ENCODE measurements at regions not wholly inside any gene's neighbourhood (a gene's known extent, or its start where the extent isn't known, plus 50 kb on each side); places are given as distances from the start of the nearest gene placed in this dataset.

DNA sequence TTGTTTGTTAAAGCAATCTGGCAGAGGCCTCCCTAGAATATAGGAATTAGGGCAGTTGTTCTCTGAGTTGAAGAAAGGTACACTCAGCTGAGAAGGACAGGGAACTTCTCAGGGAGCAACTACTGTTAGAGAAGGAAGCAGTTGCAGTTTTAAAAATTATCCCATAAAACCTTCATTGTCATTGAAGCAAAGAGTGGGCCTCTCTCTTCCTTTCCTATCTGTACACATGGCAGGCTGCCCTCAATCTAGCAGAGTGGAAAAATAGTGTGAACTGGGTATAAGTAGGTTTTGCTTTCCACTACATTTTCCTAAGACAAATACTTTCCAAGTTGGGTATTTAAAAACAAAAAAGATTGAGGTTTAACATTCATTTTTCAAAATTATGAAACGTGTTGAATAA is 236.7 kb upstream of the KLF14 start:
- 32 to 40% methylated on average over 1 of the region's 1 CpG for WGBS, 2 donors
- Histone ChIP-seq H3K9me3 (peaks cover 0 to 1% (median 0%) of the 10 kb centered on the region in 4 donors), H3K27me3 (no peaks in the 10 kb centered on the region), H3K36me3 (peaks cover 0 to 30% (median 4%) of the 10 kb centered on the region in 4 donors), H3K4me3 (no peak overlapping the region), H3K4me1 (peaks cover 0 to 36% (median 12%) of the 10 kb centered on the region in 4 donors), H3K27ac (peak overlapping the region in 3 of 4 donors; percentile 3 to 18 (median 17))
- TF ChIP-seq EP300 (IDR thresholded peaks at IDR 0.05) (no peak), POLR2AphosphoS5 (IDR thresholded peaks at IDR 0.05) (no peak)
- intact Hi-C loops (cut with DNase I), result no loop called here
- no peak for DNase-seq

DNA sequence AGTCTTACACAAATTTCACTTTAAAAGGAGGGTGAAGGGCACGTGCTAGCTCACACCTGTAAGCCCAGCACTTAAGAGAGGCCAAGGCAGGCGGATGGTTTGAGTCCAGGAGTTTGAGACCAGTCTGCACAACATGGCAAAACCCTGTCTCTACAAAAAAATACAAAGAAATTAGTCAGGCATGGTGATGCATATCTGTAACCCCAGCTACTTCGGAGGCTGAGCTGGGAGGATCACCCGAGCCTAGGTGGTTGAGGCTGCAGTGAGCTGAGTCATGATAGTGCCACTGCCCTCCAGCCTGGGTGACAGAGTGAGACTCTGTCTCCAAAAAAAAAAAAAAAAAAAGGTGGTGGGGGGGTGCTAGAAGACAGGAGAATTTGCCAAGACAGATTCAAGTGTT is 237.3 kb upstream of the KLF14 start:
- Histone ChIP-seq H3K9me3 (peaks cover 0 to 1% (median 0%) of the 10 kb centered on the region in 4 donors), H3K4me1 (peaks cover 0 to 36% (median 12%) of the 10 kb centered on the region in 4 donors), H3K27ac (peak overlapping the region in 3 of 4 donors; percentile 3 to 18 (median 17)), H3K27me3 (no peaks in the 10 kb centered on the region), H3K36me3 (peaks cover 0 to 25% (median 4%) of the 10 kb centered on the region in 4 donors), H3K4me3 (no peak overlapping the region)
- no peak for TF ChIP-seq CTCF (IDR thresholded peaks at IDR 0.05)
- TF ChIP-seq POLR2AphosphoS5 (IDR thresholded peaks at IDR 0.05), result no peak
- TF ChIP-seq EP300 (IDR thresholded peaks at IDR 0.05), result no peak
- TF ChIP-seq POLR2A (IDR thresholded peaks at IDR 0.05), result no peak
- DNase-seq, result no peak
- 83 to 87% methylated on average over 4 of the region's 4 CpGs for WGBS, 2 donors
- intact Hi-C loops (cut with DNase I), result no loop called here

DNA sequence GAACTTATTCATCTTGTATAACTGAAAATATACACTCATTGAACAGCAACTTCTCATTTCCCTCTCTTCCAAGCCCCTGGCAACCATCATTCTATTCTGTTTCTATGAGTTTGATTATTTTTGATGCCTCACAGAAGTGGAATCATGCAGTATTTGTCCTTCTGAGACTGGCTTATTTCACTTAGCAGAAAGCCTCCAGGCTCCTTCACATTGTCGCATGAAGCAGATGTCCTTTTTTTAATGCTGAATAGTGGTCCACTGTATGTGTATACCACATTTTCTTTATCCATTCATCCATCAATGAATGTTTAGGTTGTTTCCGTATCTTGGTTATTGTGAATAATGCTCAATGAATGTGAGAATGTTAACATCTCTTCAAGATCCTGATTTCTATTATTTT is 238.2 kb upstream of the KLF14 start:
- Histone ChIP-seq H3K4me3 (no peak overlapping the region), H3K4me1 (peaks cover 0 to 36% (median 12%) of the 10 kb centered on the region in 4 donors), H3K9me3 (peaks cover 0 to 1% (median 0%) of the 10 kb centered on the region in 4 donors), H3K27ac (no peak overlapping the region), H3K36me3 (peaks cover 0 to 21% (median 0%) of the 10 kb centered on the region in 4 donors), H3K27me3 (no peaks in the 10 kb centered on the region)
- TF ChIP-seq CTCF (IDR thresholded peaks at IDR 0.05) (no peak), POLR2AphosphoS5 (IDR thresholded peaks at IDR 0.05) (peak in 1 of 4 donors; percentile 8)
- WGBS, 2 donors, result 94 to 96% methylated on average over 2 of the region's 2 CpGs
- intact Hi-C loops (cut with DNase I), result no loop called here
- no peak for DNase-seq

GRCh38 chr7:130973637-130974036 is 239.6 kb upstream of the KLF14 start:
- no peak overlapping the region for H3K4me3 ChIP-seq
- TF ChIP-seq CTCF (IDR thresholded peaks at IDR 0.05) (no peak), EP300 (IDR thresholded peaks at IDR 0.05) (no peak), POLR2A (IDR thresholded peaks at IDR 0.05) (no peak), POLR2AphosphoS5 (IDR thresholded peaks at IDR 0.05) (peak in 1 of 4 donors; percentile 6)
- peaks cover 0 to 1% (median 0%) of the 10 kb centered on the region in 4 donors for H3K9me3 ChIP-seq
- DNase-seq, result no peak
- H3K27ac ChIP-seq, result no peak overlapping the region
- H3K4me1 ChIP-seq, result peaks cover 0 to 36% (median 12%) of the 10 kb centered on the region in 4 donors
- intact Hi-C loops (cut with DNase I), result no loop called here
- H3K36me3 ChIP-seq, result peaks cover 0 to 24% (median 0%) of the 10 kb centered on the region in 4 donors
- H3K27me3 ChIP-seq, result no peaks in the 10 kb centered on the region

- Histone ChIP-seq H3K9me3 (peaks cover 0 to 1% (median 0%) of the 10 kb centered on the region in 4 donors), H3K4me3 (no peak overlapping the region)
Observed at GRCh38 chr7:130974169-130974568, 240.2 kb upstream of the KLF14 start.

More at GRCh38 chr7:130974169-130974568, 240.2 kb upstream of the KLF14 start:
- H3K27ac ChIP-seq, result no peak overlapping the region
- intact Hi-C loops (cut with DNase I), result no loop called here
- whole genome bisulfite sequencing, 2 donors, result 97 to 99% methylated on average over 2 of the region's 2 CpGs
- H3K27me3 ChIP-seq, result no peaks in the 10 kb centered on the region
- peaks cover 0 to 32% (median 13%) of the 10 kb centered on the region in 4 donors for H3K4me1 ChIP-seq
- H3K36me3 ChIP-seq, result peaks cover 0 to 24% (median 0%) of the 10 kb centered on the region in 4 donors
- no peak for DNase-seq
- TF ChIP-seq EP300 (IDR thresholded peaks at IDR 0.05), result no peak
- TF ChIP-seq CTCF (IDR thresholded peaks at IDR 0.05), result no peak
- no peak for TF ChIP-seq POLR2AphosphoS5 (IDR thresholded peaks at IDR 0.05)
- no peak for TF ChIP-seq POLR2A (IDR thresholded peaks at IDR 0.05)

Data from sigmoid colon (tissue), 6 donors.